ENCODE measurements at regions not wholly inside any gene's neighbourhood (a gene's known extent, or its start where the extent isn't known, plus 50 kb on each side); places are given as distances from the start of the nearest gene placed in this dataset.

DNA sequence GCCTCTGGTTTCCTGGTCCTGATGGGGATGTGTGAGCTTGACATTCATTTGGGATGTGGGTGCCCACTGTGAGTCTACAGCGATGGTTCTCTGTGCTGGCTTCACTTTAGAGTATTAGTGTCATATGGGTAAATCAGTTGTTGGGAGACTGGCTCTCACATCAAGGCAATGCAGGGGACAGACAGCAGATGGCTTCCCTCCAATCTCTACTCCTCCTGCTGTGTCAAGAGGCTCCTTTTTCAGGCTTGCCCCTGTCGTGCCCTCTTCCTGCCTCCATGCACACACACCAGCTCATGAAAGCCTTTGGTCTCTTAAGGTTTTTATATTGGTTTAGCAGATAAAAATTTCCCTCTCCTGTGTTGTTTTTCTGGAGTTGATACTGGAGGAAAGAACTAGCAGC, 315.6 kb downstream of the RDH14 start:
- no peak for TF ChIP-seq POLR2A (IDR thresholded peaks at IDR 0.05)
- TF ChIP-seq, protein P1, sequence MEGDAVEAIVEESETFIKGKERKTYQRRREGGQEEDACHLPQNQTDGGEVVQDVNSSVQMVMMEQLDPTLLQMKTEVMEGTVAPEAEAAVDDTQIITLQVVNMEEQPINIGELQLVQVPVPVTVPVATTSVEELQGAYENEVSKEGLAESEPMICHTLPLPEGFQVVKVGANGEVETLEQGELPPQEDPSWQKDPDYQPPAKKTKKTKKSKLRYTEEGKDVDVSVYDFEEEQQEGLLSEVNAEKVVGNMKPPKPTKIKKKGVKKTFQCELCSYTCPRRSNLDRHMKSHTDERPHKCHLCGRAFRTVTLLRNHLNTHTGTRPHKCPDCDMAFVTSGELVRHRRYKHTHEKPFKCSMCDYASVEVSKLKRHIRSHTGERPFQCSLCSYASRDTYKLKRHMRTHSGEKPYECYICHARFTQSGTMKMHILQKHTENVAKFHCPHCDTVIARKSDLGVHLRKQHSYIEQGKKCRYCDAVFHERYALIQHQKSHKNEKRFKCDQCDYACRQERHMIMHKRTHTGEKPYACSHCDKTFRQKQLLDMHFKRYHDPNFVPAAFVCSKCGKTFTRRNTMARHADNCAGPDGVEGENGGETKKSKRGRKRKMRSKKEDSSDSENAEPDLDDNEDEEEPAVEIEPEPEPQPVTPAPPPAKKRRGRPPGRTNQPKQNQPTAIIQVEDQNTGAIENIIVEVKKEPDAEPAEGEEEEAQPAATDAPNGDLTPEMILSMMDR (IDR thresholded peaks at IDR 0.05 in 8 of 11, conservative IDR thresholded peaks at IDR 0.05 in 3 of 11): no peak
- TF ChIP-seq POLR2AphosphoS5 (IDR thresholded peaks at IDR 0.05): no peak
- DNase-seq: no peak
- WGBS, 5 donors: 25 to 47% (median 41%) methylated on average over 2 of the region's 2 CpGs
- no peaks in the 10 kb centered on the region for H3K27me3 ChIP-seq (replicated peaks in 1 of 7)
- H3K9me3 ChIP-seq: no peaks in the 10 kb centered on the region
- H3K4me3 ChIP-seq: no peak overlapping the region
- no peaks in the 10 kb centered on the region for H3K36me3 ChIP-seq
- H3K4me1 ChIP-seq: no peaks in the 10 kb centered on the region
- intact Hi-C loops (cut with DNase I; ENCODE audit: low total_unique reads): no loop called here
- H3K27ac ChIP-seq: no peak overlapping the region

DNA sequence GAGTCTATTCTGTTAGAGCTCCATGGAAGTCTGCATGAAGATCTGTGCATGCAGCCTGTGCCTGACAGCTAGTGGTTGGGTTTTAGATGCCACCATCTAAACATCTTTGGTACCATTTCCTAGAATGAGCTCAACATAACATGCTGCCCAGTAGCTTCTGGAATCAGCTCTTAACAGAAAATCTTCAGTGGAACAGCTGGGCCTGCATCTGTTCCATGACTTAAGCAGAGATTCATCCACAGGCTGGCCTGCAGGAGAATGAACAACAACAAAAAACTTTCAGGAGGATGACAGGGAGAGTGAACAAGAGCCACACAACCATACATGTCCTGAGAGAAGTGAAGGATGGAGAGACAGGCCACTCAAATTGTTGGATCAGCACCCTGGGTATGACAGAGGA, 316.6 kb downstream of the RDH14 start:
- Histone ChIP-seq H3K36me3 (no peaks in the 10 kb centered on the region), H3K27ac (no peak overlapping the region), H3K4me1 (no peaks in the 10 kb centered on the region), H3K9me3 (no peaks in the 10 kb centered on the region), H3K27me3 (replicated peaks in 1 of 7) (no peaks in the 10 kb centered on the region), H3K4me3 (no peak overlapping the region)
- TF ChIP-seq, protein P1 (IDR thresholded peaks at IDR 0.05 in 8 of 11, conservative IDR thresholded peaks at IDR 0.05 in 3 of 11): no peak
- TF ChIP-seq POLR2AphosphoS5 (IDR thresholded peaks at IDR 0.05) (no peak), POLR2A (IDR thresholded peaks at IDR 0.05) (no peak)
- intact Hi-C loops (cut with DNase I; ENCODE audit: low total_unique reads): no loop called here
- no peak for DNase-seq

DNA sequence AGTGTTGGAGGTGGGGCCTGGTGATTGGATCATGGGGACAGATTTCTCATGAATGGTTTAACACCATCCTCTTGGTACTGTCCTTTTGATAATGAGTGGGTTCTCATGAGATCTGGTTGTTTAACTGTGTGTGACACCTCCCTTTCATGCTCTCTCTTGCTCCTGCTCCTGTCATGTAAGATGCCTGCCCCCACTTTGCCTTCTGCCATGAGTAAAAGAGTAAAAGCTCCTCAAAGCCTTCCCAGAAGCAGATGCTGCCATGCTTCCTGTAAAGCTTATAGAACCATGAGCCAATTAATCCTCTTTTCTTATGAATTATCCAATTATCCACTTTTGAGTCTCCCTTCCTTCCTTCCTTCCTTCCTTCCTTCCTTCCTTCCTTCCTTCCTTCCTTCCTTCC, 317.7 kb downstream of the RDH14 start:
- H3K27me3 ChIP-seq (replicated peaks in 1 of 7): no peaks in the 10 kb centered on the region
- no peaks in the 10 kb centered on the region for H3K4me1 ChIP-seq
- no peaks in the 10 kb centered on the region for H3K36me3 ChIP-seq
- DNase-seq: no peak
- no peak overlapping the region for H3K4me3 ChIP-seq
- H3K27ac ChIP-seq: no peak overlapping the region
- TF ChIP-seq POLR2A (IDR thresholded peaks at IDR 0.05): no peak
- TF ChIP-seq, protein P1 (IDR thresholded peaks at IDR 0.05 in 8 of 11, conservative IDR thresholded peaks at IDR 0.05 in 3 of 11): no peak
- TF ChIP-seq POLR2AphosphoS5 (IDR thresholded peaks at IDR 0.05): no peak
- intact Hi-C loops (cut with DNase I; ENCODE audit: low total_unique reads): no loop called here
- no peaks in the 10 kb centered on the region for H3K9me3 ChIP-seq

DNA sequence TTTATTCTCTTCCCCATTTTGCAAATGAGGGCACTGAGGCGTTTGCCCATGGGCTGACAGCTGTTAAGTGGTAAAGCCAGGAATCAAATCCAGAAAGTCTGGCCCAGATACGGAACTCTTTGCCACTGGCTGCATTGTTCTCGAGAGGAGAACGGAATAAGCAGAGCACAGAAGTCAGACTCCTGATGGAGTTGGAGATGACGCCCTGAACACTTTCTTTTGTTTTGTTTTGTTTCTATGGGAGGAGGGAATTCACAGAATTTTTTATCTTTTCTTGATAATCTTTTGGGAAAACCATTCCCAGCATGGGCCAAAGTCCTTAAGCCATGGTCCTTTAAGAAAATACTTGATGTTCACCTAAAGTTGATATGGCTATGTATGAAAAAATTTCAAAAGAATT, 322.2 kb downstream of the RDH14 start:
- 75 to 83% (median 78%) methylated on average over 5 of the region's 5 CpGs for WGBS, 5 donors
- no peaks in the 10 kb centered on the region for H3K36me3 ChIP-seq
- H3K27me3 ChIP-seq (replicated peaks in 1 of 7): no peaks in the 10 kb centered on the region
- no peak overlapping the region for H3K4me3 ChIP-seq
- TF ChIP-seq, protein P1 (IDR thresholded peaks at IDR 0.05 in 8 of 11, conservative IDR thresholded peaks at IDR 0.05 in 3 of 11): no peak
- no peak for TF ChIP-seq POLR2A (IDR thresholded peaks at IDR 0.05)
- intact Hi-C loops (cut with DNase I; ENCODE audit: low total_unique reads): no loop called here
- no peak for DNase-seq
- no peaks in the 10 kb centered on the region for H3K4me1 ChIP-seq
- no peak overlapping the region for H3K27ac ChIP-seq
- no peaks in the 10 kb centered on the region for H3K9me3 ChIP-seq

Data from spleen (tissue), 11 donors.